ENCODE measurements at regions not wholly inside any gene's neighbourhood (a gene's known extent, or its start where the extent isn't known, plus 50 kb on each side); places are given as distances from the start of the nearest gene placed in this dataset.
A peak's percentile ranks its signal among the peaks of the same experiment; 100 is the strongest.

DNA sequence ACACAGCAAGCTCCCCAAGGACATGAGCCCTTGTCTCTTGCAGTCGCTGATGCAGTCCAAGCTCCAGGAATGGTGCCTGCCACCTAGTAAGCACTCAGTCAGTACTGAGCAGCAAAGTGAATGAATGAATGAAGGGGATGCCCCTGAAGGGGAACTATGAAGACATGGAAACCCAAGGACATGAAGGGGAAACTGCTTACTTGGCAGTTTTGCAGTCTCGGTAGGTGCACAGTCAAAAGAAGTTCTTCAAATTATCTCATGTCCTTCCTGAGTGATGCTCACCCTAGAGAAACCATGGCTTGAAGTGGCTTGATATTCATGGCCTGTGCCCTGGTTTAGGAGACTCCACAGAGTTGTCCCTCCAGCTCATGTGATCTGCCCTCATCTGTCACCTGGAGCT is 102.1 kb upstream of the DLX2 start:
- DNase-seq: no peak

DNA sequence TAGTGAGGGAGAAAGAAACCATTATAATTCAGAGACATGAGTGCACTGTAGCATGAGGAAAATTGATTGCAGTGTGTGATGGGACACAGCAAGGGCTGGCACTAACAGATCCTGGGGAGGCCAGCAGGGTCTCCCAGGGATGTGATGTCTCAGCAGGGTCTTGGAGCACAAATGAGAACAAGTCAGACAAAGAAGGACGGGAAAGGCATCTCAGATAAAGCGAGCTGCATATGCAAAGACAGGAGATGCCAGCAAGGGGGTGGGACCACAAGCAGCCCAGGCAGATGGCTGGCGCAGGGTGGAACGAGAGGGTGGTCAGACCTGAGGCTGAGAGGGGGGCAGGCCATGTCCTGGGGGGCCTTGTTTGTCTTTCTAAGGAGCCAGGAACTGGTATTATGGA is 102.6 kb upstream of the DLX2 start:
- no peak for DNase-seq

GRCh38 chr2:172207911-172208310 is 105.2 kb upstream of the DLX2 start:
- no peak for DNase-seq

DNA sequence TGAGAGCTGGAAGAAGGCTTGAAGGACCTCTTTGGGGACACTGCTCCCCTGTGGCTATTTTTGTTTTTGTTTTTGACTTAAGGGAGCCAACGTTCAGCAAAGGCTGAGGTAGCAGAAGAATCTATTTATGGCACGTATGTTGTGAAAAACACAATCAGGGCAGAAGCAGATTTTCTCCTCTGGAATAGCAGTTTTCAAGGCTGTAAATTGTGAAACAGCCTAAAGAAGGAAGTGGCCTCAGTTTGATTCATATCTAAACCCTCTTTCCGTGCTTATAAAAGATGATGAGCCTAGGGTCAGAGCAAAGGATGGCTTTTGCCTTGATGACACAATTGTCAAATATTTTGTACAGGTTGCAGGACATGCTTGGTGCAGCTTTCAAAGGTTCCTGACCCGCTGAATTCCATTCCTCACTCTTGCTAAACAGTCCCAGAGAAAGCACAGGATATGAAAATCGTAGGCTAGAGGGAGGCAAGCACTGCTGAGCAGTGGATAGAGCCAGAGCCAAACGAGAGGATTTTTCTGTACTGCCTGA is 106.2 kb upstream of the DLX2 start:
- DNase-seq: no peak

- DNase-seq: no peak
Observed at GRCh38 chr2:172210599-172210998, 107.9 kb upstream of the DLX2 start.

GRCh38 chr2:172211512-172211911 is 108.8 kb upstream of the DLX2 start:
- no peak for DNase-seq

- no peak for DNase-seq
Observed at GRCh38 chr2:172213116-172213860, 110.6 kb upstream of the DLX2 start.

DNA sequence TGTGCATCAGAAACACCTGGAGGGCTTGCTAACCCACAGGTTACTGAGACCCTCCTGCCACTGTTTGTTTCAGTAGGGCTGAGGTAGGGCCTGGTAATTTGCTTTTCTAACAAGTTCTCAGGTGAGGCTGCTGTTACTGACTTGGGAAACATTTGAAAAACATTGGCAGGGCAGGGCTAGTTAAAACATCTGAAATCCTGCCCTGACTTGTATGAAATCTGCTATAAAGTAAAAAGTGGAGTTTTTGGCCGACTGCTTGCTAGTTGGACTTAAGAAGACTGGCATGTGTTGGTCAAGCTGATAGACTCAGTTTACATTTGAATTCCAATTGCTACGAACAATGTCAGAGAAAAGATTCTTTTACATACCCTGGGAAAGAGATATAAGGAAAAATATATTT is 111.6 kb upstream of the DLX2 start:
- no peak for DNase-seq

DNA sequence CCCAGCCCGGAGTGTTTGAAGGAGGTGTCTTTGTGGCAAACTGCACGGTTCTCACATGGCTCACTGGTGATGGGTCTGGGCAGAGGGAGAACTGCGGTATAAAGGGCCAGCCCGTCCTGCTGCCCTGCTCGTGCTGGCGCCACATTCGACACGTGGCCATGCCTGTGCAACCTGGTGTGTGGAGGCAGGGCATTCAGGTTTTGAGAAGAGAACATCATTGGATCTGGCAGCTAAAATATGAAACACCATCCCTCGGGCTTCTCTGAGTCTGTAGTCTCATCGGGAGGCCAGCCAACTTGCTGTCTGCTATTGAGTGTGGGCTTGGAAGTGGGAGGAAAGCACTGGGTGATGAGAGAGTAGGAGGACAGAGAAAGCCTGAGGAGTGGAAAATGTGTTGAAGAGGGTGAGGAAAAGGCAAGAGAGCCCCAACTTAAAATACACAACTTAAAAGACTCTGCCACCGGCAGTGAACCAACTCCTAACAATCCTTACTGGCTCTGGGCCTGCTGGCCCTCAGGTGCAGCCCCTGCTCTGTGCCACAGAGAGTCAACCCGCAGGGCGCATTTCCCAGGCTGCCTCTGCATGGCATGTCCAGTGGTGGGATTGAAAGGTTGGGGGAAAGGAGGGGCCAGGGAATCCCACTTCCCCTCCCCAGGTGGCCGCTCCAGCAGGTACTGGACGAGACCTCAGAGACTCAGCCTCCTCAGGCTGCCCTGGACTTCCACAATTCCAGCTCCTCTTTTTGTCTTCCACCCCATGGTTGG is 112.7 kb upstream of the DLX2 start:
- DNase-seq: no peak

- no peak for DNase-seq
Observed at GRCh38 chr2:172215936-172216335, 113.2 kb upstream of the DLX2 start.

- no peak for DNase-seq
Observed at GRCh38 chr2:172216477-172216876, 113.8 kb upstream of the DLX2 start.

DNA sequence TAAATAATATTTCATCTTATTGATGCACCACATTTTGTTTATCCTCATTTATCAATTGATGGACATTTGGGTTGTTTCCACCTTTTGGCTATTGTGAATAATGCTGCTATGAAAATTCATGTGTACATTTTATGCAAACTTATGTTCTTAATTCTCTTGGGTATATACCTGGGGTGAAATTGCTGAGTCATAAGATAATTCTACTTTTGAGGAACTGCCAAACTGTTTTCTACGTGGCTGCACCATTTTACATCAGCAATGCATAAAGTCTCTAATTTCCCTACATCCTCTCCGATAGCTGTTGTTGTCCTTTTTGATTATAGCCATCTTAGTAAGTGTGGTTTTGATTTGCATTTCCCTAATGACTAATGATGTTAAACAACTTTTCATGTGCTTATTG is 116.5 kb upstream of the DLX2 start:
- no peak for DNase-seq

DNA sequence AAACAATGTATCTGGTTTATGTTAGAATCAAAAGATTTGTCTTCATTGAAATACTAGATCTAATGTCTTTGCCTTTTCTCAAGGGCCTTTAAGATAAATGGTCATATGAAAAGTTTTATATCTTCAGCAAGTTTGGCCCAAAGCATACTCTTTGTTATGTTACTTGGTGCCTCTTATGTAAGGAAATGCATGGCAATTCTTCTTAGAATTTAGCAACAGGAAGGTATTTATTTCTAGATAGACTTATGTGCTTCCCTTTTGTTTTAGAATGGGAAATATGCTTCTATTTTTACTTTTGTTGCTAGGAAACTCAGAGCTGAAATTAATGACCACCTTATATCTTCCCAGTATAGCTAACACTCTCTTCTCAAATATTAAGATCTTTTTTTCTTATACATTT is 117.4 kb upstream of the DLX2 start:
- DNase-seq: no peak

GRCh38 chr2:172223601-172224054 is 120.9 kb upstream of the DLX2 start:
- DNase-seq: no peak

DNA sequence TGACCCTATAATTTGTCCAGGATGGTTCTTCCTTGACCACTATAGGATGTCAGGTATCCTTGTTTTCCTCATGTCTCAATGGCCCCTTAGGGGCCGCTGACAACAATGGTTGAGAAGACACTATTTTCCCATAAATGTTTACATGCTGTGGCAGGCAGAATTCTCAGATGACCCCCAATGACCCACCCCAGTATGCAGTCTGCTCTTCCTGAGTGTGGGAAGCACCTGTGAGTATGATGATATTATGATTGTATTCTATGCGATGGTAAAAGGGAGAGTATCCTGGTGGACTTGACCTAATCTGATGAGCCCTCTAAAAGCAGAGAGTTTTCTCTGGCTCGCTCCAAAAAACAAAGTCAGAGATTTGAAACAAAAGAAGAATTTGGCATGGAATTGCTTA is 123.1 kb upstream of the DLX2 start:
- no peak for DNase-seq

GRCh38 chr2:172226244-172227061 is 123.8 kb upstream of the DLX2 start:
- DNase-seq: peak; percentile 44

DNA sequence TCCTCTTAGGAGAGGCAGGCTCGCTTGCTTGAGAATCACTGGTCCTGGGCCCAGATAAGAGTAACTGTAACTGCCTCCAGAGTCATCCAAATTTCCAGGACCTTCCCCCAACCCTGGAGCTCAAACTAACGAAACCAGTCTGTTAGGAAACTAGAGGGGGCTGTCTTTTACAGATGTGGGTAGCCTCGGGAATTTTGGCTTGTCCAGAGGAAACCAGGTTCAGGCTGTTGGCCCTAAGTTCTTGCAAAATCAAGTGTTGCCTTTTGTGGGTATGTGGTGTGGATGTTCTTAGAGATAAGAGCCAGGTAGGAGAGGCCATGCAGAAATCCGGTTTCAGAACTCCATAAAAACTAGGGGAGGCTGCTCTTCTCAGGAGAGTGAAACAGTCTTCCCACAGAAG is 125.0 kb upstream of the DLX2 start:
- DNase-seq: no peak

- DNase-seq: no peak
Observed at GRCh38 chr2:172228177-172228808, 125.6 kb upstream of the DLX2 start.

- DNase-seq: no peak
Observed at GRCh38 chr2:172229125-172229524, 126.4 kb upstream of the DLX2 start.

DNA sequence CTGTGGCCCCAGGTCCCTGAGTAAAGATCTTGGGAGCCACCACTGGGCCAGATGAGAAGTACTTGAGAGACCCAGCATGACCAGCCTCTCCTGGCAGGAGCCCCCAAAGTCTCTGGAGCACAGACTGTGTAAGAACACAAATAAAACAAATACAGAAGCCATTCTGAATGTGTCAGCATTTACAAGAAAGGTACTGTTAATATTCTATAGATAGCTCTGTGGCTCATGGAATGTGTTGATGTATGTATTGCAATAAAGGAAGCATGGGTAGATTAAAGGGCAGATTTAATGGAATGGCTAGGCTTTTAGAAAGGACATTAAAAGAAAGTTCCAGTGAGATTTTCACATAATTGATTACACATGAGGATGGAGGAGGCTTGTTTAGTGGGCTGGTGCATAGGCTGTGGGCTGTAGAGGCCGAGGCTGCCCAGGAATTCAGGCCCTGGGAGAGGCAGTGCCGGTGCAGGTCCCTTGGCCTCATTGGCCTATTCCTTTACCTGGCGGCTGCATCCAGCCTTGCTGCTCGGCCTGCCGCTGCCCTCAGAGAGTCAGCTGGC is 127.7 kb upstream of the DLX2 start:
- DNase-seq: no peak

DNA sequence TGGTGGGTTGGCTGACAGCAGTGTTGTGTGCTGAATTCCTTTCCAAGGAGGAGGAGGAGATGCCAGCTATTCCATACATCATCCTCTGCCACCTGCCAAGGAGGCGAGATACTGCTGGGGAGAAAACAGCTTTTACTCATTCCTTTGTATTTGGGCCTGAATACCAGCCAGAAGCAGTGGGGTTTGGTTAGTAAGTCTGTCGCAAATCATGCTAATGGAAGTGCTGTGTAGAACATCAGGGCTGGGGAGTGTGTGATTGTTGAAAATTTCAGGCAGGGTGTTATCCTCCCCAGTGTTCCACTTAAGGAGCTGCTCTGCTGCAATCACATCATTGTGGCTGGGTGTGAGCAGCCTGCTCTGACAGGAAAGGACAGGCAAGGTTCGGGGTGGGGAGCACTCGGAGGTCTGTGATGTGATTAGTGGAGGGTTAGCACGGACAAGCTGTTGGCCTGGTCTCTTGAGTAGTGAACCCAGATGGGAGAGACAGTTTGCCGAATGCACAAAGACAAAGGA is 128.2 kb upstream of the DLX2 start:
- DNase-seq: no peak

- no peak for DNase-seq
Observed at GRCh38 chr2:172231508-172231907, 128.8 kb upstream of the DLX2 start.
